H9 (cell line): ENCODE measurements at regions not wholly inside any gene's neighbourhood (a gene's known extent, or its start where the extent isn't known, plus 50 kb on each side); places are given as distances from the start of the nearest gene placed in this dataset.

Experiments used
- DNase-seq: peaks from one replicate; pipeline ENCODE4 v3.0.0-alpha.2; 2017
- H2AFZ ChIP-seq: one replicate; pipeline ENCODE4 v1.6.1; 2013; ENCODE audit warnings: mild to moderate bottlenecking, low read length, control low read depth, moderate library complexity
- H2AK5ac ChIP-seq: 2 replicates; pipeline ENCODE4 v1.6.1; 2013; ENCODE audit warnings: low read length, control low read depth, mixed read lengths; ENCODE audit not compliant: insufficient read length
- H2BK120ac ChIP-seq: one replicate; pipeline ENCODE4 v1.6.1; 2013; ENCODE audit warnings: low read depth, mild to moderate bottlenecking, low read length, control low read depth, inconsistent platforms; ENCODE audit not compliant: poor library complexity, severe bottlenecking
- H2BK12ac ChIP-seq: 2 replicates; pipeline ENCODE4 v1.6.1; 2013; ENCODE audit warnings: low read length, control low read depth, mixed read lengths, low read depth; ENCODE audit not compliant: insufficient read length
- H2BK15ac ChIP-seq: 2 replicates; pipeline ENCODE4 v1.6.1; 2013; ENCODE audit warnings: low read depth, low read length, control low read depth
- H2BK20ac ChIP-seq: one replicate; pipeline ENCODE4 v1.6.1; 2013; ENCODE audit warnings: low read depth, mild to moderate bottlenecking, low read length, control low read depth, inconsistent platforms; ENCODE audit not compliant: poor library complexity, severe bottlenecking
- H2BK5ac ChIP-seq: 2 replicates; pipeline ENCODE4 v1.6.1; 2013; ENCODE audit warnings: low read length, control low read depth, mixed read lengths; ENCODE audit not compliant: insufficient read length
- H3K14ac ChIP-seq: 2 replicates; pipeline ENCODE4 v1.6.1; 2013; ENCODE audit warnings: low read length, control low read depth; ENCODE audit not compliant: insufficient read depth
- H3K18ac ChIP-seq: 2 replicates; pipeline ENCODE4 v1.6.1; 2013; ENCODE audit warnings: low read depth, mild to moderate bottlenecking, mixed read lengths, low read length, control low read depth; ENCODE audit not compliant: insufficient read length
- H3K23ac ChIP-seq: 2 replicates; pipeline ENCODE4 v1.6.1; 2013; ENCODE audit warnings: low read length, control low read depth, mixed read lengths, low read depth; ENCODE audit not compliant: insufficient read length
- H3K23me2 ChIP-seq: 2 replicates; pipeline ENCODE4 v1.6.1; 2013; ENCODE audit warnings: low read depth, mild to moderate bottlenecking, mixed read lengths, low read length, control low read depth; ENCODE audit not compliant: insufficient read length, poor library complexity, severe bottlenecking
- H3K27ac ChIP-seq: 2 replicates; pipeline ENCODE4 v1.5.1; 2013; ENCODE audit warnings: low read length, control low read depth, mixed read lengths, low read depth; ENCODE audit not compliant: insufficient read length
- H3K27me3 ChIP-seq: 2 replicates; pipeline ENCODE4 v1.6.1; 2013; ENCODE audit warnings: low read length, control low read depth, inconsistent platforms; ENCODE audit not compliant: insufficient read depth
- H3K4ac ChIP-seq: 2 replicates; pipeline ENCODE4 v1.6.1; 2013; ENCODE audit warnings: low read depth, mild to moderate bottlenecking, control low read depth, inconsistent platforms, low read length, moderate library complexity
- H3K4me1 ChIP-seq: 2 replicates; pipeline ENCODE4 v1.6.1; 2013; ENCODE audit warnings: low read length, control low read depth, inconsistent platforms; ENCODE audit not compliant: insufficient read depth
- H3K4me2 ChIP-seq: 2 replicates; pipeline ENCODE4 v1.6.1; 2013; ENCODE audit warnings: low read length, control low read depth, mixed read lengths; ENCODE audit not compliant: insufficient read length, insufficient read depth
- H3K56ac ChIP-seq: 2 replicates; pipeline ENCODE4 v1.6.1; 2013; ENCODE audit warnings: low read depth, mild to moderate bottlenecking, mixed read lengths, low read length, control low read depth; ENCODE audit not compliant: insufficient read length
- H3K79me1 ChIP-seq: 2 replicates; pipeline ENCODE4 v1.6.1; 2013; ENCODE audit warnings: low read depth, mild to moderate bottlenecking, moderate library complexity, low read length, control low read depth, inconsistent platforms; ENCODE audit not compliant: insufficient read depth, poor library complexity, severe bottlenecking
- H3K79me2 ChIP-seq: 2 replicates; pipeline ENCODE4 v1.6.1; 2013; ENCODE audit warnings: low read length, control low read depth, inconsistent platforms; ENCODE audit not compliant: insufficient read depth
- H3K9ac ChIP-seq: 2 replicates; pipeline ENCODE4 v1.6.1; 2013; ENCODE audit warnings: low read length, control low read depth, mixed read lengths; ENCODE audit not compliant: insufficient read length; ENCODE audit errors: extremely low read depth
- H3K9me3 ChIP-seq: one replicate; pipeline ENCODE4 v1.6.1; 2013; ENCODE audit warnings: low read depth, low read length, inconsistent platforms; ENCODE audit not compliant: control insufficient read depth
- H3T11ph ChIP-seq: one replicate; pipeline ENCODE4 v1.6.1; 2013; ENCODE audit warnings: mild to moderate bottlenecking, low read length, control low read depth, inconsistent platforms
- H4K20me1 ChIP-seq: one replicate; pipeline ENCODE4 v1.6.1; 2013; ENCODE audit not compliant: control insufficient read depth, insufficient read length, insufficient read depth
- H4K5ac ChIP-seq: 2 replicates; pipeline ENCODE4 v1.6.1; 2013; ENCODE audit warnings: low read depth, mild to moderate bottlenecking, mixed read lengths, low read length, control low read depth; ENCODE audit not compliant: insufficient read length
- H4K8ac ChIP-seq: replicated peaks from 2 replicates; pipeline ENCODE4 v1.6.1; 2013; ENCODE audit warnings: low read length, control low read depth, mixed read lengths, low read depth; ENCODE audit not compliant: insufficient read length
- H4K91ac ChIP-seq: 2 replicates; pipeline ENCODE4 v1.6.1; 2013; ENCODE audit warnings: low read depth, mild to moderate bottlenecking, moderate library complexity, mixed read lengths, low read length, control low read depth; ENCODE audit not compliant: insufficient read length
- H3K27ac Mint-ChIP-seq, 3 experiments: 2 replicates in 2 of 3; 3 replicates in 1 of 3; pipeline ENCODE4 v1.8.0; 2020 to 2021; ENCODE audit warnings: mixed read lengths in 3 of 3, mild to moderate bottlenecking in 1 of 3, moderate library complexity in 1 of 3
- H3K27me3 Mint-ChIP-seq: 2 replicates; pipeline ENCODE4 v1.8.0; 2021; ENCODE audit warnings: low read depth, mild to moderate bottlenecking, moderate library complexity, mixed read lengths
- H3K36me3 Mint-ChIP-seq, 3 experiments: 2 replicates in 2 of 3; 3 replicates in 1 of 3; pipeline ENCODE4 v1.8.0; 2020 to 2021; ENCODE audit warnings: low read depth in 3 of 3, mixed read lengths in 3 of 3; ENCODE audit not compliant: insufficient read depth in 1 of 3
- H3K4me1 Mint-ChIP-seq, 2 experiments: 2 replicates each; pipeline ENCODE4 v1.8.0; 2020; ENCODE audit warnings: mixed read lengths in 2 of 2
- H3K4me3 Mint-ChIP-seq, 2 experiments: 2 replicates in 1 of 2; 3 replicates in 1 of 2; pipeline ENCODE4 v1.8.0; 2020 to 2021; ENCODE audit warnings: mild to moderate bottlenecking in 2 of 2, mixed read lengths in 2 of 2, moderate library complexity in 1 of 2
- H3K9me3 Mint-ChIP-seq, 2 experiments: 2 replicates in 1 of 2; 3 replicates in 1 of 2; pipeline ENCODE4 v1.8.0; 2020; ENCODE audit warnings: mild to moderate bottlenecking in 2 of 2, mixed read lengths in 2 of 2, moderate library complexity in 1 of 2
- CTCF ChIP-seq: fragments of 200-600 bp; sonication (generic); conservative IDR thresholded peaks from 3 replicates; pipeline ENCODE4 v1.8.0; 2021; ENCODE audit warnings: antibody characterized with exemption, mild to moderate bottlenecking
- WGBS: extraction: QIAGEN DNeasy Blood & Tissue Kit; methylation state at CpG from one replicate; pipeline ENCODE4 v1.1.7; 2013; ENCODE audit warnings: missing lambda C conversion rate, low lambda C conversion rate, mixed read lengths; ENCODE audit not compliant: insufficient read length; ENCODE audit errors: extremely low coverage; 5-methylcytosine and 5-hydroxymethylcytosine counted together

- H2BK15ac ChIP-seq = no peak overlapping the region
- no peak overlapping the region for H2AK5ac ChIP-seq
- H4K91ac ChIP-seq = no peak overlapping the region
- no peak overlapping the region for H3K18ac ChIP-seq
- no peak overlapping the region for H3K27ac Mint-ChIP-seq
- DNase-seq = no peak
- no peak overlapping the region for H2BK12ac ChIP-seq
- H3K23me2 ChIP-seq = no peaks in the 10 kb centered on the region
- no peak overlapping the region for H4K8ac ChIP-seq
- no peak overlapping the region for H2BK5ac ChIP-seq
- H2AFZ ChIP-seq = no peak overlapping the region
- no peak overlapping the region for H3K4me2 ChIP-seq
- H2BK20ac ChIP-seq = no peak overlapping the region
- no peaks in the 10 kb centered on the region for H3K9me3 Mint-ChIP-seq
- no peaks in the 10 kb centered on the region for H3K36me3 Mint-ChIP-seq
- no peaks in the 10 kb centered on the region for H3K27me3 ChIP-seq
- no peak overlapping the region for H3K56ac ChIP-seq
- no peaks in the 10 kb centered on the region; the same call in 1 of the 2 replicates for H3K4me1 ChIP-seq
- no CpG with 5 or more reads among the region's 3 CpGs for WGBS
- H3K23ac ChIP-seq = no peak overlapping the region
- H3K27me3 Mint-ChIP-seq = peaks cover 8% of the 10 kb centered on the region
- H4K5ac ChIP-seq = no peak overlapping the region
- H3T11ph ChIP-seq = no peak overlapping the region
- H3K4ac ChIP-seq = no peak overlapping the region
- peaks cover 7 to 25% of the 10 kb centered on the region in 2 experiments for H3K4me1 Mint-ChIP-seq
- H4K20me1 ChIP-seq = no peaks in the 10 kb centered on the region
- no peaks in the 10 kb centered on the region for H3K79me2 ChIP-seq
- H3K4me3 Mint-ChIP-seq = no peak overlapping the region
- no peak overlapping the region for H2BK120ac ChIP-seq
- no peak overlapping the region for H3K27ac ChIP-seq
- H3K14ac ChIP-seq = no peak overlapping the region
- H3K9ac ChIP-seq = no peak overlapping the region
- 0 out of 3 replicates have a peak, but pooled peaks have one; percentile 13 for TF ChIP-seq CTCF
- no peaks in the 10 kb centered on the region for H3K79me1 ChIP-seq
- no peaks in the 10 kb centered on the region for H3K9me3 ChIP-seq
Measured at GRCh38 chr11:116694349-116694725, 78.5 kb downstream of the BUD13 start.
